Upper lobe of left lung (tissue), 6 donors: ENCODE measurements at regions not wholly inside any gene's neighbourhood (a gene's known extent, or its start where the extent isn't known, plus 50 kb on each side); places are given as distances from the start of the nearest gene placed in this dataset.

ENCODE experiments used
- ATAC-seq, 2 donors: fragments of 200-7000 bp; cut with Tn5 transposase; one replicate each; pipeline ENCODE4 v1.9.1; 2022; ENCODE audit warnings: mild to moderate bottlenecking in 2 of 2, moderate library complexity in 2 of 2; ENCODE audit not compliant: low FRiP score in 2 of 2
- DNase-seq, 2 donors: peaks; one replicate each; pipeline ENCODE4 v3.0.0-alpha.2; 2019 to 2020
- H3K27ac ChIP-seq, 4 donors: fragments of 200-600 bp; sonication (generic); one replicate each; pipeline ENCODE4 v1.5.1; 2016 to 2019
- H3K27me3 ChIP-seq, 4 donors: fragments of 200-600 bp; sonication (generic); one replicate each; pipeline ENCODE4 v1.5.1; 2017 to 2019
- H3K36me3 ChIP-seq, 4 donors: fragments of 200-600 bp; sonication (generic); one replicate each; pipeline ENCODE4 v1.5.1; 2016 to 2019
- H3K4me1 ChIP-seq, 4 donors: fragments of 200-600 bp; sonication (generic); one replicate each; pipeline ENCODE4 v1.5.1; 2018 to 2019
- H3K4me3 ChIP-seq, 4 donors: fragments of 200-600 bp; sonication (generic); one replicate each; pipeline ENCODE4 v1.5.1; 2017 to 2019; ENCODE audit warnings: mild to moderate bottlenecking in 2 of 4, moderate library complexity in 1 of 4
- H3K9me3 ChIP-seq, 4 donors: fragments of 200-600 bp; sonication (generic); one replicate each; pipeline ENCODE4 v1.5.1; 2018 to 2019
- EP300 ChIP-seq, 4 donors: sonication (generic); formaldehyde crosslinking; IDR thresholded peaks; one replicate each; pipeline ENCODE4 v1.5.1; 2017; ENCODE audit warnings: antibody characterized with exemption in 4 of 4, control low read depth in 2 of 4
- POLR2A ChIP-seq, 4 donors: fragments of 450-650 bp; IDR thresholded peaks; one replicate each; pipeline ENCODE4 v1.5.1; 2016 to 2017; ENCODE audit warnings: antibody characterized with exemption in 4 of 4, mild to moderate bottlenecking in 2 of 4
- POLR2AphosphoS5 ChIP-seq, 2 donors: sonication (generic); formaldehyde crosslinking; IDR thresholded peaks; one replicate each; pipeline ENCODE4 v1.5.1; 2017; ENCODE audit warnings: antibody characterized with exemption in 2 of 2
- WGBS, 2 donors: methylation state at CpG; one replicate each; pipeline ENCODE4 v1.1.5; 2017 to 2018; 5-methylcytosine and 5-hydroxymethylcytosine counted together
- TF ChIP-seq, protein P1 (sequence below), 6 experiments: fragments of 450-650 bp in 4 of 6; fragments of 200-600 bp in 2 of 6; sonication (generic) in 2 of 6; IDR thresholded peaks; one replicate each; pipeline ENCODE4 v1.5.1; 2016 to 2019; ENCODE audit warnings: antibody characterized with exemption in 6 of 6
- donor health status: DM: no; HTN: no; CAD: no; lungs with moderate emphysema.
- donor health status: DM: no; HTN: yes; CAD: no; lungs with severe emphysema.

DNA sequence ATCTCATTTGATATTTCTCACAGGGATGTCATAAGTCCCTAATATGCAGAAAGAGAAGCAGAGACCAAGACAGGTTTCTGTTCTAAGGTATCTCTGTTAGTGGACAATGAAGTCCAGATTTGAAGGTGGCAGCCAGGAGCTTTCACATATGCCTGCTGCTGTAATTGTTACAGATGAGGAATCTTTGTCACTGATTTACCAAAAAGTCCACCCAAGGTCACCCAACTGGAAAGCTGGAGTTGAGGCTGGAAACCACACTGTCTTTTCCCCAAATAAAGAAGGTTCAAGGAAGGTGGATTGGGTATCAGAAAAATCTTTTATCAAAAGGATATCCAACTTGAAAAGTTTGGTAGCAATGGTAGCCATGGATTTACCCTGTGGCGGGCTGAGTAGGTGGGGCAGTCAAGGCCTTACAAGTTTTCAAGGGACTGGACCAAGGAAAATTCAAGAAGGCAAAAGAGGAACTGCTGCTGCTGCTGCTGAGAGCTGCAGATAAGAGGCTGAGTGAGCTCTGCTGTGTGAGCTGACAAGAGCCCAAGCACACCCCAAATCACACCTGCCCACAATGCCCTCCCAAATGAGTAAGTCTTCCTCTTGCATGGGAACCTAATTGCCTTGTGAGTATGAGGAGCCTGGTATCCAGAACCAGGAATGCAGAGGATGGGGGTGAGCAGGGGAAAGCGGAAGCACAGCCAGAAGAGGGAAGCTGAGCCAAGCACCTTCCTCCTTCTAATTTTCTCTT lies 241.2 kb downstream of the ANAPC1 start:
- Histone ChIP-seq H3K4me3 (no peak overlapping the region), H3K9me3 (peaks cover 0 to 17% (median 5%) of the 10 kb centered on the region in 4 donors), H3K4me1 (peaks cover 0 to 5% (median 0%) of the 10 kb centered on the region in 4 donors), H3K36me3 (no peaks in the 10 kb centered on the region), H3K27ac (no peak overlapping the region), H3K27me3 (no peaks in the 10 kb centered on the region)
- TF ChIP-seq EP300 (IDR thresholded peaks at IDR 0.05) (no peak), POLR2A (IDR thresholded peaks at IDR 0.05) (no peak), POLR2AphosphoS5 (IDR thresholded peaks at IDR 0.05) (no peak)
- TF ChIP-seq, protein P1, sequence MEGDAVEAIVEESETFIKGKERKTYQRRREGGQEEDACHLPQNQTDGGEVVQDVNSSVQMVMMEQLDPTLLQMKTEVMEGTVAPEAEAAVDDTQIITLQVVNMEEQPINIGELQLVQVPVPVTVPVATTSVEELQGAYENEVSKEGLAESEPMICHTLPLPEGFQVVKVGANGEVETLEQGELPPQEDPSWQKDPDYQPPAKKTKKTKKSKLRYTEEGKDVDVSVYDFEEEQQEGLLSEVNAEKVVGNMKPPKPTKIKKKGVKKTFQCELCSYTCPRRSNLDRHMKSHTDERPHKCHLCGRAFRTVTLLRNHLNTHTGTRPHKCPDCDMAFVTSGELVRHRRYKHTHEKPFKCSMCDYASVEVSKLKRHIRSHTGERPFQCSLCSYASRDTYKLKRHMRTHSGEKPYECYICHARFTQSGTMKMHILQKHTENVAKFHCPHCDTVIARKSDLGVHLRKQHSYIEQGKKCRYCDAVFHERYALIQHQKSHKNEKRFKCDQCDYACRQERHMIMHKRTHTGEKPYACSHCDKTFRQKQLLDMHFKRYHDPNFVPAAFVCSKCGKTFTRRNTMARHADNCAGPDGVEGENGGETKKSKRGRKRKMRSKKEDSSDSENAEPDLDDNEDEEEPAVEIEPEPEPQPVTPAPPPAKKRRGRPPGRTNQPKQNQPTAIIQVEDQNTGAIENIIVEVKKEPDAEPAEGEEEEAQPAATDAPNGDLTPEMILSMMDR (IDR thresholded peaks at IDR 0.05): no peak
- ATAC-seq (peak in 1 of 2 donors; percentile 56), DNase-seq (no peak)
- WGBS, 2 donors: 65 to 91% methylated on average over 2 of the region's 2 CpGs

DNA sequence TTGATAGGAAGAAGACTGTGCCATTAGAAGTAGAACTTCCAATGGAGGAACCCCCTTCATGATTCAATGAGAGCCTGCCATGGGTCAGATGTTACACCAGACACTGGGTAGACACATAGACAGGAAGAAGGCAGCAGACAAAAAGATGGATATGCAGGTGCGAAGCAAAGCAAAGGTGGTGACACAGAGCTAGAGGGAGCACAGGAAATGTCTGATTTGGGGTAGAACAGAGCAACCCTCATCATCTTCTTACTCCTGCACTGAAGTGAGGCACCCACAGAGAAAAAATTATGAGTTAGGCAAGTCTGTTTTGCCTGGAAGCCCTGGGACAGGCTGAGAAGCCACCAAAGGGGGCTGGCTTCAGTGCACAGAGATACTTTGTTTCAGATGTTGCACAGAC lies 240.2 kb downstream of the ANAPC1 start:
- Histone ChIP-seq H3K4me1 (peaks cover 0 to 5% (median 0%) of the 10 kb centered on the region in 4 donors), H3K4me3 (no peak overlapping the region), H3K36me3 (no peaks in the 10 kb centered on the region), H3K27me3 (no peaks in the 10 kb centered on the region), H3K27ac (no peak overlapping the region), H3K9me3 (peaks cover 0 to 12% (median 5%) of the 10 kb centered on the region in 4 donors)
- ATAC-seq (no peak), DNase-seq (no peak)
- WGBS, 2 donors: 84 to 93% methylated on average over 1 of the region's 1 CpG
- TF ChIP-seq, protein P1 (IDR thresholded peaks at IDR 0.05): no peak
- no peak for TF ChIP-seq EP300 (IDR thresholded peaks at IDR 0.05)
- TF ChIP-seq POLR2A (IDR thresholded peaks at IDR 0.05): no peak
- no peak for TF ChIP-seq POLR2AphosphoS5 (IDR thresholded peaks at IDR 0.05)

DNA sequence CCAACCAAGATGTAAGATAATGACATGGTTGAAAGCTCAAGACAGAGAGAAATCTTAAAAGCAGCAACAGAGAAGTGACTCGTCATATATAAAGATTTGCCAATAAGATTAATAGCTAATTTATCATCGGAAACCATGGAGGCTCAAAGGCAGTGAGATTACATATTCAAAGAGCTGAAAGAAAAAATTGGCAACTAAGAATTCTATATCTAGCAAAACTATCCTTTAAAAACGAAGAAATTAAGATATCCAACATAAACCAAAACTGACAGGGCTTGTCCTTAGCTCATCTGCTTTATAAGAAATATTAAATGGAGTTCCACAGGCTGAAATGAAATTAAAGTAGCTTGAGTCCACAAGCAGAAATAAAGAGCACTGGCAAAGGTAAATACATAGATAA lies 236.6 kb downstream of the ANAPC1 start:
- peaks cover 0 to 3% (median 0%) of the 10 kb centered on the region in 4 donors for H3K4me1 ChIP-seq
- H3K4me3 ChIP-seq: no peak overlapping the region
- 83 to 93% methylated on average over 2 to 3 of the region's 3 CpGs for WGBS, 2 donors
- H3K9me3 ChIP-seq: peaks cover 0 to 12% (median 5%) of the 10 kb centered on the region in 4 donors
- H3K27me3 ChIP-seq: no peaks in the 10 kb centered on the region
- no peaks in the 10 kb centered on the region for H3K36me3 ChIP-seq
- no peak for TF ChIP-seq POLR2AphosphoS5 (IDR thresholded peaks at IDR 0.05)
- TF ChIP-seq, protein P1 (IDR thresholded peaks at IDR 0.05): no peak
- no peak for TF ChIP-seq POLR2A (IDR thresholded peaks at IDR 0.05)
- no peak for TF ChIP-seq EP300 (IDR thresholded peaks at IDR 0.05)
- DNase-seq: no peak
- no peak for ATAC-seq
- H3K27ac ChIP-seq: no peak overlapping the region

DNA sequence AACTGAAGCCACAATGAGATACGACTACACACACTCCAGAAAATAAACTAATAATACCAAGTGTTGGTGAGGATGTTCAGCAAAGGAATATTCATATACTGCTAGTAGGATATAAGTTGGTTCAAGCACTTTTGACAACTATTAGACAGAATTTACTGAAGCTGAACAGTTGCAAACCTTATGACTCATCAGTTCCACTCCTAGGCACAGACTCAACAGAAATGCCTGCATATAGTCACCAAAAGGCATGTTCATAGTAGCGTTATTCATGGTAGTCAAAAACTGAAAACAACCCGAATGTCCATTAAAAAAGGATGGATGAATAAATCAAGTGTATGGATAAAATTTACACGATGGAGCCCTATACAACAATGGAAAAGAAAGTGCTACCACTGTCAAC lies 232.0 kb downstream of the ANAPC1 start:
- no peak for ATAC-seq
- H3K36me3 ChIP-seq: no peaks in the 10 kb centered on the region
- H3K9me3 ChIP-seq: peaks cover 0 to 7% (median 2%) of the 10 kb centered on the region in 4 donors
- no peak for DNase-seq
- no peak overlapping the region for H3K4me3 ChIP-seq
- WGBS, 2 donors: 91 to 94% methylated on average over 4 of the region's 4 CpGs
- TF ChIP-seq POLR2A (IDR thresholded peaks at IDR 0.05) (no peak), POLR2AphosphoS5 (IDR thresholded peaks at IDR 0.05) (no peak), EP300 (IDR thresholded peaks at IDR 0.05) (no peak)
- TF ChIP-seq, protein P1 (IDR thresholded peaks at IDR 0.05): no peak
- H3K4me1 ChIP-seq: no peaks in the 10 kb centered on the region
- H3K27ac ChIP-seq: no peak overlapping the region
- H3K27me3 ChIP-seq: no peaks in the 10 kb centered on the region

DNA sequence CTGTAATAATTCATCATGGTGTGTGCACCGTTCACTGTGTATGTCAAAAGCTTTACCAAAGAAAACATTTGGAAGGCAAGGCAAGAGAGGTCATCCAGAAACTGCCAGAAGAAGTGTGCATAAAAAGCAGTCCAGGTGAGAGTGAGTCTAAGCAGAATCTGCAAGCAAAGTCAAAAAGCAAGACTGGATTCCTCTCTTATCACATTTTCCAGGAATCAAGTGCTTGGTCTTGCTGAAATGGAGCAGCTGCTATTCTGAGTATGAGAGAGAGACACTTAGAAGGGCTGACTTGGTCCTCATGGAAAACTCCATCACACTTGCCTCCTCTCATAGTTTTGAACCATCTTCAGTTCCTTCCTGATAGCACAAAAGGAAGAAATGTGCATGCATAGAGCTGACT lies 231.3 kb downstream of the ANAPC1 start:
- Histone ChIP-seq H3K36me3 (no peaks in the 10 kb centered on the region), H3K4me3 (no peak overlapping the region), H3K27ac (no peak overlapping the region), H3K4me1 (no peaks in the 10 kb centered on the region), H3K27me3 (no peaks in the 10 kb centered on the region), H3K9me3 (peaks cover 0 to 1% (median 0%) of the 10 kb centered on the region in 4 donors)
- 45 to 61% methylated on average over 1 of the region's 1 CpG for WGBS, 2 donors
- TF ChIP-seq POLR2A (IDR thresholded peaks at IDR 0.05): no peak
- TF ChIP-seq, protein P1 (IDR thresholded peaks at IDR 0.05): no peak
- peak in 1 of 4 donors; percentile 28 for TF ChIP-seq EP300 (IDR thresholded peaks at IDR 0.05)
- ATAC-seq: no peak
- no peak for DNase-seq
